H9 (cell line): ENCODE measurements at regions not wholly inside any gene's neighbourhood (a gene's known extent, or its start where the extent isn't known, plus 50 kb on each side); places are given as distances from the start of the nearest gene placed in this dataset.

Experiments
- DNase-seq: peaks from one replicate; pipeline ENCODE4 v3.0.0-alpha.2; 2017
- H2AFZ ChIP-seq: one replicate; pipeline ENCODE4 v1.6.1; 2013; ENCODE audit warnings: mild to moderate bottlenecking, low read length, control low read depth, moderate library complexity
- H2AK5ac ChIP-seq: 2 replicates; pipeline ENCODE4 v1.6.1; 2013; ENCODE audit warnings: low read length, control low read depth, mixed read lengths; ENCODE audit not compliant: insufficient read length
- H2BK120ac ChIP-seq: one replicate; pipeline ENCODE4 v1.6.1; 2013; ENCODE audit warnings: low read depth, mild to moderate bottlenecking, low read length, control low read depth, inconsistent platforms; ENCODE audit not compliant: poor library complexity, severe bottlenecking
- H2BK12ac ChIP-seq: 2 replicates; pipeline ENCODE4 v1.6.1; 2013; ENCODE audit warnings: low read length, control low read depth, mixed read lengths, low read depth; ENCODE audit not compliant: insufficient read length
- H2BK15ac ChIP-seq: 2 replicates; pipeline ENCODE4 v1.6.1; 2013; ENCODE audit warnings: low read depth, low read length, control low read depth
- H2BK20ac ChIP-seq: one replicate; pipeline ENCODE4 v1.6.1; 2013; ENCODE audit warnings: low read depth, mild to moderate bottlenecking, low read length, control low read depth, inconsistent platforms; ENCODE audit not compliant: poor library complexity, severe bottlenecking
- H2BK5ac ChIP-seq: 2 replicates; pipeline ENCODE4 v1.6.1; 2013; ENCODE audit warnings: low read length, control low read depth, mixed read lengths; ENCODE audit not compliant: insufficient read length
- H3K14ac ChIP-seq: 2 replicates; pipeline ENCODE4 v1.6.1; 2013; ENCODE audit warnings: low read length, control low read depth; ENCODE audit not compliant: insufficient read depth
- H3K18ac ChIP-seq: 2 replicates; pipeline ENCODE4 v1.6.1; 2013; ENCODE audit warnings: low read depth, mild to moderate bottlenecking, mixed read lengths, low read length, control low read depth; ENCODE audit not compliant: insufficient read length
- H3K23ac ChIP-seq: 2 replicates; pipeline ENCODE4 v1.6.1; 2013; ENCODE audit warnings: low read length, control low read depth, mixed read lengths, low read depth; ENCODE audit not compliant: insufficient read length
- H3K23me2 ChIP-seq: 2 replicates; pipeline ENCODE4 v1.6.1; 2013; ENCODE audit warnings: low read depth, mild to moderate bottlenecking, mixed read lengths, low read length, control low read depth; ENCODE audit not compliant: insufficient read length, poor library complexity, severe bottlenecking
- H3K27ac ChIP-seq: 2 replicates; pipeline ENCODE4 v1.5.1; 2013; ENCODE audit warnings: low read length, control low read depth, mixed read lengths, low read depth; ENCODE audit not compliant: insufficient read length
- H3K27me3 ChIP-seq: 2 replicates; pipeline ENCODE4 v1.6.1; 2013; ENCODE audit warnings: low read length, control low read depth, inconsistent platforms; ENCODE audit not compliant: insufficient read depth
- H3K4ac ChIP-seq: 2 replicates; pipeline ENCODE4 v1.6.1; 2013; ENCODE audit warnings: low read depth, mild to moderate bottlenecking, control low read depth, inconsistent platforms, low read length, moderate library complexity
- H3K4me1 ChIP-seq: 2 replicates; pipeline ENCODE4 v1.6.1; 2013; ENCODE audit warnings: low read length, control low read depth, inconsistent platforms; ENCODE audit not compliant: insufficient read depth
- H3K4me2 ChIP-seq: 2 replicates; pipeline ENCODE4 v1.6.1; 2013; ENCODE audit warnings: low read length, control low read depth, mixed read lengths; ENCODE audit not compliant: insufficient read length, insufficient read depth
- H3K56ac ChIP-seq: 2 replicates; pipeline ENCODE4 v1.6.1; 2013; ENCODE audit warnings: low read depth, mild to moderate bottlenecking, mixed read lengths, low read length, control low read depth; ENCODE audit not compliant: insufficient read length
- H3K79me1 ChIP-seq: 2 replicates; pipeline ENCODE4 v1.6.1; 2013; ENCODE audit warnings: low read depth, mild to moderate bottlenecking, moderate library complexity, low read length, control low read depth, inconsistent platforms; ENCODE audit not compliant: insufficient read depth, poor library complexity, severe bottlenecking
- H3K79me2 ChIP-seq: 2 replicates; pipeline ENCODE4 v1.6.1; 2013; ENCODE audit warnings: low read length, control low read depth, inconsistent platforms; ENCODE audit not compliant: insufficient read depth
- H3K9ac ChIP-seq: 2 replicates; pipeline ENCODE4 v1.6.1; 2013; ENCODE audit warnings: low read length, control low read depth, mixed read lengths; ENCODE audit not compliant: insufficient read length; ENCODE audit errors: extremely low read depth
- H3K9me3 ChIP-seq: one replicate; pipeline ENCODE4 v1.6.1; 2013; ENCODE audit warnings: low read depth, low read length, inconsistent platforms; ENCODE audit not compliant: control insufficient read depth
- H3T11ph ChIP-seq: one replicate; pipeline ENCODE4 v1.6.1; 2013; ENCODE audit warnings: mild to moderate bottlenecking, low read length, control low read depth, inconsistent platforms
- H4K20me1 ChIP-seq: one replicate; pipeline ENCODE4 v1.6.1; 2013; ENCODE audit not compliant: control insufficient read depth, insufficient read length, insufficient read depth
- H4K5ac ChIP-seq: 2 replicates; pipeline ENCODE4 v1.6.1; 2013; ENCODE audit warnings: low read depth, mild to moderate bottlenecking, mixed read lengths, low read length, control low read depth; ENCODE audit not compliant: insufficient read length
- H4K8ac ChIP-seq: replicated peaks from 2 replicates; pipeline ENCODE4 v1.6.1; 2013; ENCODE audit warnings: low read length, control low read depth, mixed read lengths, low read depth; ENCODE audit not compliant: insufficient read length
- H4K91ac ChIP-seq: 2 replicates; pipeline ENCODE4 v1.6.1; 2013; ENCODE audit warnings: low read depth, mild to moderate bottlenecking, moderate library complexity, mixed read lengths, low read length, control low read depth; ENCODE audit not compliant: insufficient read length
- H3K27ac Mint-ChIP-seq, 3 experiments: 2 replicates in 2 of 3; 3 replicates in 1 of 3; pipeline ENCODE4 v1.8.0; 2020 to 2021; ENCODE audit warnings: mixed read lengths in 3 of 3, mild to moderate bottlenecking in 1 of 3, moderate library complexity in 1 of 3
- H3K27me3 Mint-ChIP-seq: 2 replicates; pipeline ENCODE4 v1.8.0; 2021; ENCODE audit warnings: low read depth, mild to moderate bottlenecking, moderate library complexity, mixed read lengths
- H3K36me3 Mint-ChIP-seq, 3 experiments: 2 replicates in 2 of 3; 3 replicates in 1 of 3; pipeline ENCODE4 v1.8.0; 2020 to 2021; ENCODE audit warnings: low read depth in 3 of 3, mixed read lengths in 3 of 3; ENCODE audit not compliant: insufficient read depth in 1 of 3
- H3K4me1 Mint-ChIP-seq, 2 experiments: 2 replicates each; pipeline ENCODE4 v1.8.0; 2020; ENCODE audit warnings: mixed read lengths in 2 of 2
- H3K4me3 Mint-ChIP-seq, 2 experiments: 2 replicates in 1 of 2; 3 replicates in 1 of 2; pipeline ENCODE4 v1.8.0; 2020 to 2021; ENCODE audit warnings: mild to moderate bottlenecking in 2 of 2, mixed read lengths in 2 of 2, moderate library complexity in 1 of 2
- H3K9me3 Mint-ChIP-seq, 2 experiments: 2 replicates in 1 of 2; 3 replicates in 1 of 2; pipeline ENCODE4 v1.8.0; 2020; ENCODE audit warnings: mild to moderate bottlenecking in 2 of 2, mixed read lengths in 2 of 2, moderate library complexity in 1 of 2
- CTCF ChIP-seq: fragments of 200-600 bp; sonication (generic); conservative IDR thresholded peaks from 3 replicates; pipeline ENCODE4 v1.8.0; 2021; ENCODE audit warnings: antibody characterized with exemption, mild to moderate bottlenecking
- WGBS: extraction: QIAGEN DNeasy Blood & Tissue Kit; methylation state at CpG from one replicate; pipeline ENCODE4 v1.1.7; 2013; ENCODE audit warnings: missing lambda C conversion rate, low lambda C conversion rate, mixed read lengths; ENCODE audit not compliant: insufficient read length; ENCODE audit errors: extremely low coverage; 5-methylcytosine and 5-hydroxymethylcytosine counted together

- Histone ChIP-seq H2AK5ac (no peak overlapping the region), H2AFZ (no peak overlapping the region), H3K79me1 (no peaks in the 10 kb centered on the region), H3K79me2 (no peaks in the 10 kb centered on the region), H2BK5ac (no peak overlapping the region), H3K14ac (no peak overlapping the region), H3K9me3 (no peaks in the 10 kb centered on the region), H3K56ac (no peak overlapping the region), H2BK120ac (no peak overlapping the region), H4K91ac (no peak overlapping the region), H2BK12ac (no peak overlapping the region), H2BK15ac (no peak overlapping the region), H3K9ac (no peak overlapping the region), H3K27ac (no peak overlapping the region), H3T11ph (no peak overlapping the region), H3K23me2 (no peaks in the 10 kb centered on the region), H4K5ac (no peak overlapping the region), H3K23ac (no peak overlapping the region), H3K27me3 (no peaks in the 10 kb centered on the region), H3K4me1 (no peaks in the 10 kb centered on the region), H3K18ac (no peak overlapping the region), H3K4me2 (no peak overlapping the region), H4K20me1 (no peaks in the 10 kb centered on the region), H3K4ac (no peak overlapping the region), H4K8ac (no peak overlapping the region), H2BK20ac (no peak overlapping the region)
- Mint-ChIP-seq H3K36me3 (peaks cover 0 to 4% (median 3%) of the 10 kb centered on the region in 3 experiments; a peak in 3 of 7 replicates), H3K9me3 (peaks cover 0 to 5% of the 10 kb centered on the region in 2 experiments; a peak in 2 of 5 replicates), H3K4me1 (no peaks in the 10 kb centered on the region; a peak in 1 of 4 replicates), H3K27ac (no peak overlapping the region), H3K4me3 (no peak overlapping the region), H3K27me3 (no peaks in the 10 kb centered on the region)
- TF ChIP-seq CTCF = no peak
- DNase-seq = no peak
- no CpG with 5 or more reads among the region's 2 CpGs for WGBS
Observed at GRCh38 chr10:9926881-9927280, 1090.8 kb upstream of the CELF2 start.
